GM21619 (cell line): ENCODE measurements at regions not wholly inside any gene's neighbourhood (a gene's known extent, or its start where the extent isn't known, plus 50 kb on each side); places are given as distances from the start of the nearest gene placed in this dataset.
"Not testable (repeated sequence)": the region's sequence is repeated elsewhere in the genome, so short reads cannot be mapped to it uniquely, and the experiment has no call there.

Source experiments
- ATAC-seq: cut with Tn5 transposase; IDR thresholded peaks from one replicate; pipeline ENCODE4 v1.9.1; 2021; ENCODE audit not compliant: unreplicated experiment

GRCh38 chr3:144501467-144501866 is 529.8 kb downstream of the DIPK2A start:
- ATAC-seq = no peak

GRCh38 chr3:144502402-144502801 is 530.8 kb downstream of the DIPK2A start:
- ATAC-seq = no peak

GRCh38 chr3:144506375-144506774 is 534.8 kb downstream of the DIPK2A start:
- ATAC-seq = not testable (repeated sequence)

GRCh38 chr3:144511346-144511745 is 539.7 kb downstream of the DIPK2A start:
- no peak for ATAC-seq

- ATAC-seq = no peak
Measured at GRCh38 chr3:144516026-144516425, 544.4 kb downstream of the DIPK2A start.

GRCh38 chr3:144516589-144516988 is 545.0 kb downstream of the DIPK2A start:
- no peak for ATAC-seq

- ATAC-seq = no peak
Measured at GRCh38 chr3:144521131-144521530, 549.5 kb downstream of the DIPK2A start.

- ATAC-seq = no peak
Measured at GRCh38 chr3:144522456-144522855, 550.8 kb downstream of the DIPK2A start.

- ATAC-seq = no peak
Measured at GRCh38 chr3:144523396-144523795, 551.8 kb downstream of the DIPK2A start.

- no peak for ATAC-seq
Measured at GRCh38 chr3:144524531-144524930, 552.9 kb downstream of the DIPK2A start.

- no peak for ATAC-seq
Measured at GRCh38 chr3:144529566-144529965, 557.9 kb downstream of the DIPK2A start.

- ATAC-seq = no peak
Measured at GRCh38 chr3:144544871-144545270, 573.2 kb downstream of the DIPK2A start.

GRCh38 chr3:144546539-144546938 is 574.9 kb downstream of the DIPK2A start:
- ATAC-seq = no peak

- ATAC-seq = no peak
Measured at GRCh38 chr3:144548346-144548745, 576.7 kb downstream of the DIPK2A start.

GRCh38 chr3:144549166-144549565 is 577.5 kb downstream of the DIPK2A start:
- ATAC-seq = no peak

- ATAC-seq = no peak
Measured at GRCh38 chr3:144552346-144553057, 580.9 kb downstream of the DIPK2A start.

- ATAC-seq = no peak
Measured at GRCh38 chr3:144553301-144553700, 581.7 kb downstream of the DIPK2A start.

- no peak for ATAC-seq
Measured at GRCh38 chr3:144554889-144555288, 583.3 kb downstream of the DIPK2A start.

- ATAC-seq = peak; percentile 85
Measured at GRCh38 chr3:144556392-144556791, 584.8 kb downstream of the DIPK2A start.

- no peak for ATAC-seq
Measured at GRCh38 chr3:144557515-144557914, 585.9 kb downstream of the DIPK2A start.

GRCh38 chr3:144564011-144564410 is 592.4 kb downstream of the DIPK2A start:
- no peak for ATAC-seq

GRCh38 chr3:144566320-144566719 is 594.7 kb downstream of the DIPK2A start:
- no peak for ATAC-seq

GRCh38 chr3:144569651-144570050 is 598.0 kb downstream of the DIPK2A start:
- ATAC-seq = no peak
